ENCODE measurements at regions not wholly inside any gene's neighbourhood (a gene's known extent, or its start where the extent isn't known, plus 50 kb on each side); places are given as distances from the start of the nearest gene placed in this dataset.

DNA sequence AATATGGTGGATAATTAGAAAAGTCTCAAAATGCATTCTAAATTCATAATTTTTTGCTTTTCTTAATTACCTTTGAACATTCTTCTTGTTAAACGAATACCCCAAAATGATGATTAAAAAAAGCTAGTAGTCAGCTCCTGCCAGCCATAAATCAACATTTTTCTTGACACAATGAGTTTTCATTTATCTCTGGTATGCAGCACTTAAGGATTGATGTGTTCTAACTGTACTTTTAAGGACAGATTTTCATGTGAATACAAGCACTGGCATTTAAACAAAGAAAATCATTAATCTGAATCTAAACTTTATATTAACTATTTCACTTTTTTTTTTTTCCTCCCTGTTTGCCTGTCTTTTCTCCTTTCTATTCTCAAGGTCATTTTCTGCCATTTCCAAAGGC, 976.8 kb downstream of the TMEM182 start:
- H2AFZ ChIP-seq = no peak overlapping the region
- no peak overlapping the region for H3K27ac ChIP-seq (ENCODE audit: low read depth)
- no peaks in the 10 kb centered on the region for H3K79me2 ChIP-seq (replicated peaks; ENCODE audit: insufficient read depth)
- no peaks in the 10 kb centered on the region for H3K36me3 ChIP-seq (ENCODE audit: insufficient read depth)
- no peak overlapping the region for H3K4me2 ChIP-seq
- Mint-ChIP-seq H3K36me3 (ENCODE audit: low read depth) (peaks cover 9% of the 10 kb centered on the region; the same call in 2 of the 3 replicates), H3K9me3 (peaks cover 10% of the 10 kb centered on the region; the same call in 2 of the 3 replicates), H3K4me3 (no peak overlapping the region), H3K27ac (no peak overlapping the region), H3K4me1 (peaks cover 2% of the 10 kb centered on the region; the same call in 2 of the 3 replicates), H3K27me3 (ENCODE audit: insufficient read depth, low read depth, poor library complexity) (peaks cover 6% of the 10 kb centered on the region)
- no peaks in the 10 kb centered on the region for H3K9me2 ChIP-seq (ENCODE audit: insufficient read depth)
- H3K27me3 ChIP-seq (ENCODE audit: insufficient read depth) = no peaks in the 10 kb centered on the region
- no peaks in the 10 kb centered on the region for H4K20me1 ChIP-seq (replicated peaks; ENCODE audit: insufficient read depth)
- H3F3A ChIP-seq (replicated peaks; ENCODE audit: low read depth) = no peaks in the 10 kb centered on the region
- no peak overlapping the region for H3K4me3 ChIP-seq
- no peaks in the 10 kb centered on the region for H3K4me1 ChIP-seq (ENCODE audit: insufficient read depth)
- ATAC-seq = no peak
- no peak for DNase-seq (ENCODE audit: low spot score)
- TF ChIP-seq, protein P1, sequence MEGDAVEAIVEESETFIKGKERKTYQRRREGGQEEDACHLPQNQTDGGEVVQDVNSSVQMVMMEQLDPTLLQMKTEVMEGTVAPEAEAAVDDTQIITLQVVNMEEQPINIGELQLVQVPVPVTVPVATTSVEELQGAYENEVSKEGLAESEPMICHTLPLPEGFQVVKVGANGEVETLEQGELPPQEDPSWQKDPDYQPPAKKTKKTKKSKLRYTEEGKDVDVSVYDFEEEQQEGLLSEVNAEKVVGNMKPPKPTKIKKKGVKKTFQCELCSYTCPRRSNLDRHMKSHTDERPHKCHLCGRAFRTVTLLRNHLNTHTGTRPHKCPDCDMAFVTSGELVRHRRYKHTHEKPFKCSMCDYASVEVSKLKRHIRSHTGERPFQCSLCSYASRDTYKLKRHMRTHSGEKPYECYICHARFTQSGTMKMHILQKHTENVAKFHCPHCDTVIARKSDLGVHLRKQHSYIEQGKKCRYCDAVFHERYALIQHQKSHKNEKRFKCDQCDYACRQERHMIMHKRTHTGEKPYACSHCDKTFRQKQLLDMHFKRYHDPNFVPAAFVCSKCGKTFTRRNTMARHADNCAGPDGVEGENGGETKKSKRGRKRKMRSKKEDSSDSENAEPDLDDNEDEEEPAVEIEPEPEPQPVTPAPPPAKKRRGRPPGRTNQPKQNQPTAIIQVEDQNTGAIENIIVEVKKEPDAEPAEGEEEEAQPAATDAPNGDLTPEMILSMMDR (conservative IDR thresholded peaks at IDR 0.05; ENCODE audit: low read depth in 2 of 2) = no peak
- no peak for TF ChIP-seq STAT1 (IDR thresholded peaks at IDR 0.05; ENCODE audit: unreplicated experiment)
- TF ChIP-seq EZH2phosphoT487 (IDR thresholded peaks at IDR 0.05; ENCODE audit: unreplicated experiment) = no peak
- no peak for TF ChIP-seq NANOG (IDR thresholded peaks at IDR 0.05; ENCODE audit: borderline replicate concordance)
- TF ChIP-seq, protein P2, sequence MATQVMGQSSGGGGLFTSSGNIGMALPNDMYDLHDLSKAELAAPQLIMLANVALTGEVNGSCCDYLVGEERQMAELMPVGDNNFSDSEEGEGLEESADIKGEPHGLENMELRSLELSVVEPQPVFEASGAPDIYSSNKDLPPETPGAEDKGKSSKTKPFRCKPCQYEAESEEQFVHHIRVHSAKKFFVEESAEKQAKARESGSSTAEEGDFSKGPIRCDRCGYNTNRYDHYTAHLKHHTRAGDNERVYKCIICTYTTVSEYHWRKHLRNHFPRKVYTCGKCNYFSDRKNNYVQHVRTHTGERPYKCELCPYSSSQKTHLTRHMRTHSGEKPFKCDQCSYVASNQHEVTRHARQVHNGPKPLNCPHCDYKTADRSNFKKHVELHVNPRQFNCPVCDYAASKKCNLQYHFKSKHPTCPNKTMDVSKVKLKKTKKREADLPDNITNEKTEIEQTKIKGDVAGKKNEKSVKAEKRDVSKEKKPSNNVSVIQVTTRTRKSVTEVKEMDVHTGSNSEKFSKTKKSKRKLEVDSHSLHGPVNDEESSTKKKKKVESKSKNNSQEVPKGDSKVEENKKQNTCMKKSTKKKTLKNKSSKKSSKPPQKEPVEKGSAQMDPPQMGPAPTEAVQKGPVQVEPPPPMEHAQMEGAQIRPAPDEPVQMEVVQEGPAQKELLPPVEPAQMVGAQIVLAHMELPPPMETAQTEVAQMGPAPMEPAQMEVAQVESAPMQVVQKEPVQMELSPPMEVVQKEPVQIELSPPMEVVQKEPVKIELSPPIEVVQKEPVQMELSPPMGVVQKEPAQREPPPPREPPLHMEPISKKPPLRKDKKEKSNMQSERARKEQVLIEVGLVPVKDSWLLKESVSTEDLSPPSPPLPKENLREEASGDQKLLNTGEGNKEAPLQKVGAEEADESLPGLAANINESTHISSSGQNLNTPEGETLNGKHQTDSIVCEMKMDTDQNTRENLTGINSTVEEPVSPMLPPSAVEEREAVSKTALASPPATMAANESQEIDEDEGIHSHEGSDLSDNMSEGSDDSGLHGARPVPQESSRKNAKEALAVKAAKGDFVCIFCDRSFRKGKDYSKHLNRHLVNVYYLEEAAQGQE (IDR thresholded peaks at IDR 0.05; ENCODE audit: unreplicated experiment) = no peak
- TF ChIP-seq ZNF331 (CRISPR knock-in tag; IDR thresholded peaks at IDR 0.05; ENCODE audit: low read depth) = no peak
- TF ChIP-seq EZH2 (IDR thresholded peaks at IDR 0.05; ENCODE audit: low read depth, unreplicated experiment) = no peak
- TF ChIP-seq ZNF114 (CRISPR knock-in tag; IDR thresholded peaks at IDR 0.05) = no peak
- TF ChIP-seq, protein P3, sequence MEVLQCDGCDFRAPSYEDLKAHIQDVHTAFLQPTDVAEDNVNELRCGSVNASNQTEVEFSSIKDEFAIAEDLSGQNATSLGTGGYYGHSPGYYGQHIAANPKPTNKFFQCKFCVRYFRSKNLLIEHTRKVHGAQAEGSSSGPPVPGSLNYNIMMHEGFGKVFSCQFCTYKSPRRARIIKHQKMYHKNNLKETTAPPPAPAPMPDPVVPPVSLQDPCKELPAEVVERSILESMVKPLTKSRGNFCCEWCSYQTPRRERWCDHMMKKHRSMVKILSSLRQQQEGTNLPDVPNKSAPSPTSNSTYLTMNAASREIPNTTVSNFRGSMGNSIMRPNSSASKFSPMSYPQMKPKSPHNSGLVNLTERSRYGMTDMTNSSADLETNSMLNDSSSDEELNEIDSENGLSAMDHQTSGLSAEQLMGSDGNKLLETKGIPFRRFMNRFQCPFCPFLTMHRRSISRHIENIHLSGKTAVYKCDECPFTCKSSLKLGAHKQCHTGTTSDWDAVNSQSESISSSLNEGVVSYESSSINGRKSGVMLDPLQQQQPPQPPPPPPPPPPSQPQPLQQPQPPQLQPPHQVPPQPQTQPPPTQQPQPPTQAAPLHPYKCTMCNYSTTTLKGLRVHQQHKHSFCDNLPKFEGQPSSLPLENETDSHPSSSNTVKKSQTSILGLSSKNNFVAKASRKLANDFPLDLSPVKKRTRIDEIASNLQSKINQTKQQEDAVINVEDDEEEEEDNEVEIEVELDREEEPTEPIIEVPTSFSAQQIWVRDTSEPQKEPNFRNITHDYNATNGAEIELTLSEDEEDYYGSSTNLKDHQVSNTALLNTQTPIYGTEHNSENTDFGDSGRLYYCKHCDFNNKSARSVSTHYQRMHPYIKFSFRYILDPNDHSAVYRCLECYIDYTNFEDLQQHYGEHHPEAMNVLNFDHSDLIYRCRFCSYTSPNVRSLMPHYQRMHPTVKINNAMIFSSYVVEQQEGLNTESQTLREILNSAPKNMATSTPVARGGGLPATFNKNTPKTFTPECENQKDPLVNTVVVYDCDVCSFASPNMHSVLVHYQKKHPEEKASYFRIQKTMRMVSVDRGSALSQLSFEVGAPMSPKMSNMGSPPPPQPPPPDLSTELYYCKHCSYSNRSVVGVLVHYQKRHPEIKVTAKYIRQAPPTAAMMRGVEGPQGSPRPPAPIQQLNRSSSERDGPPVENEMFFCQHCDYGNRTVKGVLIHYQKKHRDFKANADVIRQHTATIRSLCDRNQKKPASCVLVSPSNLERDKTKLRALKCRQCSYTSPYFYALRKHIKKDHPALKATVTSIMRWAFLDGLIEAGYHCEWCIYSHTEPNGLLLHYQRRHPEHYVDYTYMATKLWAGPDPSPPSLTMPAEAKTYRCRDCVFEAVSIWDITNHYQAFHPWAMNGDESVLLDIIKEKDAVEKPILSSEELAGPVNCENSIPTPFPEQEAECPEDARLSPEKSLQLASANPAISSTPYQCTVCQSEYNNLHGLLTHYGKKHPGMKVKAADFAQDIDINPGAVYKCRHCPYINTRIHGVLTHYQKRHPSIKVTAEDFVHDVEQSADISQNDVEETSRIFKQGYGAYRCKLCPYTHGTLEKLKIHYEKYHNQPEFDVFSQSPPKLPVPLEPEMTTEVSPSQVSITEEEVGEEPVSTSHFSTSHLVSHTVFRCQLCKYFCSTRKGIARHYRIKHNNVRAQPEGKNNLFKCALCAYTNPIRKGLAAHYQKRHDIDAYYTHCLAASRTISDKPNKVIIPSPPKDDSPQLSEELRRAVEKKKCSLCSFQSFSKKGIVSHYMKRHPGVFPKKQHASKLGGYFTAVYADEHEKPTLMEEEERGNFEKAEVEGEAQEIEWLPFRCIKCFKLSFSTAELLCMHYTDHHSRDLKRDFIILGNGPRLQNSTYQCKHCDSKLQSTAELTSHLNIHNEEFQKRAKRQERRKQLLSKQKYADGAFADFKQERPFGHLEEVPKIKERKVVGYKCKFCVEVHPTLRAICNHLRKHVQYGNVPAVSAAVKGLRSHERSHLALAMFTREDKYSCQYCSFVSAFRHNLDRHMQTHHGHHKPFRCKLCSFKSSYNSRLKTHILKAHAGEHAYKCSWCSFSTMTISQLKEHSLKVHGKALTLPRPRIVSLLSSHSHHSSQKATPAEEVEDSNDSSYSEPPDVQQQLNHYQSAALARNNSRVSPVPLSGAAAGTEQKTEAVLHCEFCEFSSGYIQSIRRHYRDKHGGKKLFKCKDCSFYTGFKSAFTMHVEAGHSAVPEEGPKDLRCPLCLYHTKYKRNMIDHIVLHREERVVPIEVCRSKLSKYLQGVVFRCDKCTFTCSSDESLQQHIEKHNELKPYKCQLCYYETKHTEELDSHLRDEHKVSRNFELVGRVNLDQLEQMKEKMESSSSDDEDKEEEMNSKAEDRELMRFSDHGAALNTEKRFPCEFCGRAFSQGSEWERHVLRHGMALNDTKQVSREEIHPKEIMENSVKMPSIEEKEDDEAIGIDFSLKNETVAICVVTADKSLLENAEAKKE (CRISPR knock-in tag; IDR thresholded peaks at IDR 0.05) = no peak
- TF ChIP-seq POLR2AphosphoS5 (IDR thresholded peaks at IDR 0.05; ENCODE audit: low read depth) = no peak
- TF ChIP-seq JUNB (IDR thresholded peaks at IDR 0.05; ENCODE audit: unreplicated experiment) = no peak
- TF ChIP-seq CREB1 (CRISPR knock-in tag; IDR thresholded peaks at IDR 0.05; ENCODE audit: low read depth) = no peak
- TF ChIP-seq, protein P4, sequence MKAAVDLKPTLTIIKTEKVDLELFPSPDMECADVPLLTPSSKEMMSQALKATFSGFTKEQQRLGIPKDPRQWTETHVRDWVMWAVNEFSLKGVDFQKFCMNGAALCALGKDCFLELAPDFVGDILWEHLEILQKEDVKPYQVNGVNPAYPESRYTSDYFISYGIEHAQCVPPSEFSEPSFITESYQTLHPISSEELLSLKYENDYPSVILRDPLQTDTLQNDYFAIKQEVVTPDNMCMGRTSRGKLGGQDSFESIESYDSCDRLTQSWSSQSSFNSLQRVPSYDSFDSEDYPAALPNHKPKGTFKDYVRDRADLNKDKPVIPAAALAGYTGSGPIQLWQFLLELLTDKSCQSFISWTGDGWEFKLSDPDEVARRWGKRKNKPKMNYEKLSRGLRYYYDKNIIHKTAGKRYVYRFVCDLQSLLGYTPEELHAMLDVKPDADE (IDR thresholded peaks at IDR 0.05) = no peak
